WTC11 (cell line): ENCODE measurements at regions not wholly inside any gene's neighbourhood (a gene's known extent, or its start where the extent isn't known, plus 50 kb on each side); places are given as distances from the start of the nearest gene placed in this dataset.

ENCODE experiments used
- CTCF ChIP-seq: fragments of 200-600 bp; IDR thresholded peaks from 2 replicates; pipeline ENCODE4 v1.8.0; 2022; ENCODE audit warnings: antibody characterized with exemption
- E2F1 ChIP-seq: sonication (generic); formaldehyde crosslinking; IDR thresholded peaks from 2 replicates; pipeline ENCODE4 v1.8.0; 2022; ENCODE audit warnings: mild to moderate bottlenecking, missing genetic modification reagents
- FOXP4 ChIP-seq: sonication (generic); formaldehyde crosslinking; IDR thresholded peaks from 2 replicates; pipeline ENCODE4 v1.8.0; 2022; ENCODE audit warnings: mild to moderate bottlenecking, missing genetic modification reagents
- RORB ChIP-seq: fragments of 250-450 bp; sonication (Bioruptor Pico); IDR thresholded peaks from 2 replicates; pipeline ENCODE4 v1.9.0; 2021; ENCODE audit warnings: mild to moderate bottlenecking

GRCh38 chr7:110224643-110225042 is 866.3 kb upstream of the LRRN3 start:
- no peak for TF ChIP-seq CTCF
- TF ChIP-seq FOXP4 (CRISPR knock-in tag), result no peak
- TF ChIP-seq E2F1 (CRISPR knock-in tag), result no peak
- no peak for TF ChIP-seq RORB
